IMR-90 (cell line): ENCODE measurements at regions not wholly inside any gene's neighbourhood (a gene's known extent, or its start where the extent isn't known, plus 50 kb on each side); places are given as distances from the start of the nearest gene placed in this dataset.

ENCODE experiments used
- ATAC-seq: fragments of 200-7000 bp; cut with Tn5 transposase; 2 replicates; pipeline ENCODE4 v1.9.1; 2020; ENCODE audit warnings: low read depth, mild to moderate bottlenecking, moderate library complexity
- BruUV-seq: library from RNA; stranded (reverse); fragments of 400-500 nt; replicated peaks from 2 replicates; lab custom pipeline; 2021; lab: Mats Ljungman, UMichigan
- CTCF ChIA-PET: fragments of 300-600 bp; formaldehyde crosslinking; extraction: SDS; loops from one replicate; lab custom pipeline; 2021; ENCODE audit warnings: antibody characterized with exemption; lab: Yijun Ruan, JAX
- POLR2A ChIA-PET: fragments of 300-600 bp; sonication (Branson Sonifier 250); formaldehyde crosslinking; loops from one replicate; lab custom pipeline; 2022; ENCODE audit warnings: antibody characterized with exemption; ENCODE audit not compliant: unreplicated experiment; lab: Charles Lee
- DNase-seq: peaks from one replicate; pipeline ENCODE4 v3.0.0; 2013
- H2AFZ ChIP-seq: replicated peaks from 2 replicates; pipeline ENCODE3; 2013; ENCODE audit warnings: low read length, mild to moderate bottlenecking; ENCODE audit not compliant: poor library complexity
- H2AK5ac ChIP-seq: 2 replicates; pipeline ENCODE4 v1.6.1; 2013; ENCODE audit warnings: low read depth, low read length, inconsistent platforms
- H2AK9ac ChIP-seq: replicated peaks from 2 replicates; pipeline ENCODE3; 2013; ENCODE audit warnings: mild to moderate bottlenecking, low read depth, low read length, moderate library complexity; ENCODE audit not compliant: poor library complexity
- H2BK120ac ChIP-seq: 2 replicates; pipeline ENCODE4 v1.6.1; 2013; ENCODE audit warnings: low read depth, low read length, inconsistent platforms
- H2BK15ac ChIP-seq: 3 replicates; pipeline ENCODE4 v1.6.1; 2013; ENCODE audit warnings: low read depth, low read length, inconsistent platforms
- H2BK20ac ChIP-seq: 2 replicates; pipeline ENCODE4 v1.6.1; 2013; ENCODE audit warnings: low read depth, mild to moderate bottlenecking, inconsistent platforms, low read length, moderate library complexity
- H2BK5ac ChIP-seq: 2 replicates; pipeline ENCODE4 v1.6.1; 2013; ENCODE audit warnings: mild to moderate bottlenecking, low read depth, low read length, inconsistent platforms; ENCODE audit not compliant: poor library complexity, severe bottlenecking
- H3K14ac ChIP-seq: replicated peaks from 2 replicates; pipeline ENCODE4 v1.6.1; 2013; ENCODE audit warnings: low read depth, low read length, inconsistent platforms
- H3K18ac ChIP-seq: 2 replicates; pipeline ENCODE4 v1.6.1; 2013; ENCODE audit warnings: low read depth, low read length, control low read depth
- H3K23ac ChIP-seq: 2 replicates; pipeline ENCODE4 v1.6.1; 2013; ENCODE audit warnings: low read depth, low read length, inconsistent platforms
- H3K27ac ChIP-seq: 2 replicates; pipeline ENCODE4 v1.5.1; 2013; ENCODE audit warnings: mild to moderate bottlenecking, control low read depth, low read length; ENCODE audit not compliant: insufficient read depth
- H3K27me3 ChIP-seq: 2 replicates; pipeline ENCODE4 v1.6.1; 2013; ENCODE audit warnings: low read length; ENCODE audit not compliant: control insufficient read depth, insufficient read depth
- H3K36me3 ChIP-seq: 2 replicates; pipeline ENCODE4 v1.6.1; 2013; ENCODE audit warnings: low read length, mixed read lengths; ENCODE audit not compliant: control insufficient read depth, insufficient read depth
- H3K4ac ChIP-seq: 2 replicates; pipeline ENCODE4 v1.6.1; 2013; ENCODE audit warnings: low read depth, low read length, inconsistent platforms
- H3K4me1 ChIP-seq: 2 replicates; pipeline ENCODE4 v1.6.1; 2013; ENCODE audit warnings: low read length, mixed read lengths; ENCODE audit not compliant: control insufficient read depth, insufficient read depth
- H3K4me2 ChIP-seq: 2 replicates; pipeline ENCODE4 v1.6.1; 2013; ENCODE audit warnings: low read depth, mild to moderate bottlenecking, control low read depth, low read length, moderate library complexity
- H3K4me3 ChIP-seq: 2 replicates; pipeline ENCODE4 v1.5.1; 2013; ENCODE audit warnings: low read depth, mild to moderate bottlenecking, control low read depth, low read length, moderate library complexity; ENCODE audit not compliant: insufficient read depth
- H3K56ac ChIP-seq: 2 replicates; pipeline ENCODE4 v1.6.1; 2013; ENCODE audit warnings: low read length, inconsistent platforms; ENCODE audit not compliant: insufficient read depth; ENCODE audit errors: extremely low read depth
- H3K79me1 ChIP-seq, 2 experiments: 2 replicates each; pipeline ENCODE4 v1.6.1; 2013; ENCODE audit warnings: low read length in 2 of 2, inconsistent platforms in 1 of 2, low read depth in 1 of 2
- H3K9ac ChIP-seq: 2 replicates; pipeline ENCODE4 v1.6.1; 2013; ENCODE audit warnings: low read depth, low read length, control low read depth
- H3K9me1 ChIP-seq: 2 replicates; pipeline ENCODE4 v1.6.1; 2013; ENCODE audit warnings: low read length, inconsistent platforms; ENCODE audit not compliant: insufficient read depth
- H3K9me3 ChIP-seq: 2 replicates; pipeline ENCODE4 v1.6.1; 2013; ENCODE audit warnings: low read length; ENCODE audit not compliant: control insufficient read depth, insufficient read depth
- H4K20me1 ChIP-seq: 2 replicates; pipeline ENCODE4 v1.6.1; 2013; ENCODE audit warnings: low read length, inconsistent platforms; ENCODE audit not compliant: insufficient read depth
- H4K5ac ChIP-seq: 2 replicates; pipeline ENCODE4 v1.6.1; 2013; ENCODE audit warnings: mild to moderate bottlenecking, low read depth, low read length, control low read depth
- H4K8ac ChIP-seq, 2 experiments: 2 replicates each; pipeline ENCODE4 v1.6.1; 2013; ENCODE audit warnings: low read depth in 2 of 2, low read length in 2 of 2, control low read depth in 1 of 2, inconsistent platforms in 1 of 2
- H4K91ac ChIP-seq: 2 replicates; pipeline ENCODE4 v1.6.1; 2013; ENCODE audit warnings: low read depth, low read length, inconsistent platforms; ENCODE audit not compliant: insufficient read depth
- BHLHE40 ChIP-seq: fragments of 150-350 bp; IDR thresholded peaks from 2 replicates; pipeline ENCODE4 v1.6.1; 2016; ENCODE audit warnings: mild to moderate bottlenecking, low read depth, low read length
- CEBPB ChIP-seq: IDR thresholded peaks from 2 replicates; pipeline ENCODE4 v1.6.1; 2012; ENCODE audit warnings: low read depth, low read length, improper control_type of control experiment
- CHD1 ChIP-seq: IDR thresholded peaks from 2 replicates; pipeline ENCODE4 v1.6.1; 2012; ENCODE audit warnings: low read depth, low read length, improper control_type of control experiment
- FOS ChIP-seq: fragments of 150-350 bp; IDR thresholded peaks from 2 replicates; pipeline ENCODE4 v1.6.1; 2016; ENCODE audit warnings: low read depth, low read length
- MAFK ChIP-seq: IDR thresholded peaks from 2 replicates; pipeline ENCODE4 v1.6.1; 2012; ENCODE audit warnings: low read depth, low read length, improper control_type of control experiment
- MAZ ChIP-seq: IDR thresholded peaks from 2 replicates; pipeline ENCODE4 v1.6.1; 2012; ENCODE audit warnings: low read depth, mild to moderate bottlenecking, low read length, improper control_type of control experiment, moderate library complexity, borderline replicate concordance
- MXI1 ChIP-seq: IDR thresholded peaks from 2 replicates; pipeline ENCODE4 v1.6.1; 2012; ENCODE audit warnings: low read depth, mild to moderate bottlenecking, low read length, moderate library complexity, borderline replicate concordance
- NFE2L2 ChIP-seq: fragments of 150-350 bp; IDR thresholded peaks from 2 replicates; pipeline ENCODE4 v1.6.1; 2016; ENCODE audit warnings: low read depth, mild to moderate bottlenecking, low read length
- POLR2A ChIP-seq: IDR thresholded peaks from 2 replicates; pipeline ENCODE4 v1.6.1; 2012; ENCODE audit warnings: mild to moderate bottlenecking, low read depth, low read length
- RAD21 ChIP-seq: IDR thresholded peaks from 2 replicates; pipeline ENCODE4 v1.6.1; 2012; ENCODE audit warnings: low read length, improper control_type of control experiment
- RCOR1 ChIP-seq: IDR thresholded peaks from 2 replicates; pipeline ENCODE4 v1.6.1; 2012; ENCODE audit warnings: mild to moderate bottlenecking, low read length, improper control_type of control experiment; ENCODE audit not compliant: insufficient replicate concordance
- RFX5 ChIP-seq: IDR thresholded peaks from 2 replicates; pipeline ENCODE4 v1.8.0; 2012; ENCODE audit warnings: low read depth, mild to moderate bottlenecking, low read length, moderate library complexity
- SMC3 ChIP-seq: fragments of 150-350 bp; IDR thresholded peaks from 2 replicates; pipeline ENCODE4 v1.6.1; 2016; ENCODE audit warnings: low read depth, mild to moderate bottlenecking, antibody characterized with exemption, low read length, moderate library complexity
- dilution Hi-C: fragments of 300-500 bp; cut with HindIII; formaldehyde crosslinking; loops from one replicate; pipeline ENCODE4 v1.14.3; 2018; ENCODE audit warnings: low sequenced_read_pairs; ENCODE audit not compliant: unreplicated experiment
- in situ Hi-C: fragments of 300-500 bp; cut with MboI; formaldehyde crosslinking; loops from 3 replicates; pipeline ENCODE4 v1.14.3; 2019; ENCODE audit warnings: low sequenced_read_pairs, inconsistent platforms, mixed read lengths
- intact Hi-C: fragments of 100-400 bp; cut with micrococcal nuclease; formaldehyde crosslinking; loops from 2 replicates; pipeline ENCODE4 v1.10.0; 2022
- TF ChIP-seq, protein P1 (sequence below): conservative IDR thresholded peaks from 2 replicates; pipeline ENCODE4 v1.5.1; 2012; ENCODE audit warnings: mild to moderate bottlenecking, low read depth, low read length, improper control_type of control experiment
- TF ChIP-seq, protein P2 (sequence below): fragments of 150-350 bp; IDR thresholded peaks from 2 replicates; pipeline ENCODE4 v1.6.1; 2017; ENCODE audit warnings: mild to moderate bottlenecking, antibody characterized with exemption, low read length, low read depth
- TF ChIP-seq, protein P3 (sequence below): fragments of 150-350 bp; IDR thresholded peaks from 2 replicates; pipeline ENCODE4 v1.6.1; 2016; ENCODE audit warnings: low read depth, mild to moderate bottlenecking, low read length, moderate library complexity, borderline replicate concordance

DNA sequence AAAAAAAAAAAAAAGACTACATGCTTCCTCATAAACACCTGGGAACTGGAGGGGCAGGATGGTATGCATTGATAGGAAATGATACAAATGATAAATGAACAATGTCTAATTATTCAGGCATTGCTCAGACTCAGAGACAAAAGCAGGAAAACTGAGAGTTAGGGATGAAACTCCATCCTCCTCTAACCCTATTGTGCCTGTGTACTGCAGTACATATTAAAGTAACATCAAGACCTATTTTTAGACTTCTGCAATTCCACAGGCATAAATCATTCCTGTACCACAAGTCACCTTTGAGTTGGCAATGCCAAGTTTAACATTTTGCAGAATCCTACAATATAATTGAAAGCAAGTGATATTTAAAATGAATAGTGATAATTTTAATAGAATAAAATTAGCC lies 156.5 kb upstream of the USP15 start:
- Histone ChIP-seq H3K79me1 (no peaks in the 10 kb centered on the region), H3K56ac (no peak overlapping the region), H2BK120ac (no peak overlapping the region), H2BK20ac (no peak overlapping the region), H2AFZ (no peak overlapping the region), H4K8ac (no peak overlapping the region), H3K27ac (no peak overlapping the region), H3K4me1 (no peaks in the 10 kb centered on the region), H2BK5ac (no peak overlapping the region), H3K23ac (no peak overlapping the region), H3K4me3 (no peak overlapping the region), H4K5ac (no peak overlapping the region), H3K18ac (no peak overlapping the region), H3K9me3 (no peaks in the 10 kb centered on the region), H2AK9ac (no peak overlapping the region), H4K20me1 (no peaks in the 10 kb centered on the region), H3K27me3 (no peaks in the 10 kb centered on the region), H3K14ac (no peak overlapping the region), H3K4ac (no peak overlapping the region), H3K9ac (no peak overlapping the region), H3K9me1 (no peaks in the 10 kb centered on the region), H2AK5ac (no peak overlapping the region), H3K36me3 (no peaks in the 10 kb centered on the region), H3K4me2 (no peak overlapping the region), H2BK15ac (no peak overlapping the region), H4K91ac (no peak overlapping the region)
- TF ChIP-seq CEBPB (no peak), RCOR1 (no peak), NFE2L2 (no peak), FOS (no peak), MXI1 (no peak), POLR2A (no peak), RFX5 (no peak), SMC3 (no peak), MAZ (no peak), CHD1 (no peak), RAD21 (no peak), MAFK (no peak), BHLHE40 (no peak)
- TF ChIP-seq, protein P1, sequence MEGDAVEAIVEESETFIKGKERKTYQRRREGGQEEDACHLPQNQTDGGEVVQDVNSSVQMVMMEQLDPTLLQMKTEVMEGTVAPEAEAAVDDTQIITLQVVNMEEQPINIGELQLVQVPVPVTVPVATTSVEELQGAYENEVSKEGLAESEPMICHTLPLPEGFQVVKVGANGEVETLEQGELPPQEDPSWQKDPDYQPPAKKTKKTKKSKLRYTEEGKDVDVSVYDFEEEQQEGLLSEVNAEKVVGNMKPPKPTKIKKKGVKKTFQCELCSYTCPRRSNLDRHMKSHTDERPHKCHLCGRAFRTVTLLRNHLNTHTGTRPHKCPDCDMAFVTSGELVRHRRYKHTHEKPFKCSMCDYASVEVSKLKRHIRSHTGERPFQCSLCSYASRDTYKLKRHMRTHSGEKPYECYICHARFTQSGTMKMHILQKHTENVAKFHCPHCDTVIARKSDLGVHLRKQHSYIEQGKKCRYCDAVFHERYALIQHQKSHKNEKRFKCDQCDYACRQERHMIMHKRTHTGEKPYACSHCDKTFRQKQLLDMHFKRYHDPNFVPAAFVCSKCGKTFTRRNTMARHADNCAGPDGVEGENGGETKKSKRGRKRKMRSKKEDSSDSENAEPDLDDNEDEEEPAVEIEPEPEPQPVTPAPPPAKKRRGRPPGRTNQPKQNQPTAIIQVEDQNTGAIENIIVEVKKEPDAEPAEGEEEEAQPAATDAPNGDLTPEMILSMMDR, result no peak
- TF ChIP-seq, protein P2, sequence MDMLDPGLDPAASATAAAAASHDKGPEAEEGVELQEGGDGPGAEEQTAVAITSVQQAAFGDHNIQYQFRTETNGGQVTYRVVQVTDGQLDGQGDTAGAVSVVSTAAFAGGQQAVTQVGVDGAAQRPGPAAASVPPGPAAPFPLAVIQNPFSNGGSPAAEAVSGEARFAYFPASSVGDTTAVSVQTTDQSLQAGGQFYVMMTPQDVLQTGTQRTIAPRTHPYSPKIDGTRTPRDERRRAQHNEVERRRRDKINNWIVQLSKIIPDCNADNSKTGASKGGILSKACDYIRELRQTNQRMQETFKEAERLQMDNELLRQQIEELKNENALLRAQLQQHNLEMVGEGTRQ, result no peak
- TF ChIP-seq, protein P3, sequence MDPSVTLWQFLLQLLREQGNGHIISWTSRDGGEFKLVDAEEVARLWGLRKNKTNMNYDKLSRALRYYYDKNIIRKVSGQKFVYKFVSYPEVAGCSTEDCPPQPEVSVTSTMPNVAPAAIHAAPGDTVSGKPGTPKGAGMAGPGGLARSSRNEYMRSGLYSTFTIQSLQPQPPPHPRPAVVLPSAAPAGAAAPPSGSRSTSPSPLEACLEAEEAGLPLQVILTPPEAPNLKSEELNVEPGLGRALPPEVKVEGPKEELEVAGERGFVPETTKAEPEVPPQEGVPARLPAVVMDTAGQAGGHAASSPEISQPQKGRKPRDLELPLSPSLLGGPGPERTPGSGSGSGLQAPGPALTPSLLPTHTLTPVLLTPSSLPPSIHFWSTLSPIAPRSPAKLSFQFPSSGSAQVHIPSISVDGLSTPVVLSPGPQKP, result no peak
- ChIA-PET CTCF (no interaction called here), POLR2A (no interaction called here)
- in situ Hi-C loops (no loop called here), dilution Hi-C loops (no loop called here), intact Hi-C loops (no loop called here)
- DNase-seq, result no peak
- BruUV-seq, result no TSS peak
- ATAC-seq, result no peak
